ENCODE measurements at regions not wholly inside any gene's neighbourhood (a gene's known extent, or its start where the extent isn't known, plus 50 kb on each side); places are given as distances from the start of the nearest gene placed in this dataset.

GRCh38 chr2:60603533-60604190 lies 50.2 kb upstream of the BCL11A start:
- no peak for DNase-seq (ENCODE audit: extremely low read depth, low read depth, low spot score)

GRCh38 chr2:60604486-60605064 lies 51.1 kb upstream of the BCL11A start:
- no peak for DNase-seq (ENCODE audit: extremely low read depth, low read depth, low spot score)

DNA sequence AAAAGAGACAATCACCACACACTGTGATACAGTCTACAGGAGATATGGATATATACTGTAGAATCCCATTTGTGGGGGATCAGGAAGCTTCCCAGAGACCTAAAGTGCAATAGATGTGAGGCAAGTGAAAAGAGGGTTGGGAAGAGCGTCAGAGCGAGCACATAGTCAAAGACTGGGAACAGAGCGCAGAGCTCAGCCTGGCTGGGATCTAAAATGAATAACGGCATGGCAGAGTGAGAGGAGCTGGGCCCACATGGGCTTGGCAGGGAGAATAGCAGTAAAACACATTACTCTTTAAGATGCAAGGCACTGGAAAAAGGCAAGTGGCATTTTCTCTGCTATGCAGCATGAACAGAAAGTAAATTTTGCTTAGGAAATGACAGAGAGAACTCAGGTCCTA lies 52.4 kb upstream of the BCL11A start:
- no peak for DNase-seq (ENCODE audit: extremely low read depth, low read depth, low spot score)

DNA sequence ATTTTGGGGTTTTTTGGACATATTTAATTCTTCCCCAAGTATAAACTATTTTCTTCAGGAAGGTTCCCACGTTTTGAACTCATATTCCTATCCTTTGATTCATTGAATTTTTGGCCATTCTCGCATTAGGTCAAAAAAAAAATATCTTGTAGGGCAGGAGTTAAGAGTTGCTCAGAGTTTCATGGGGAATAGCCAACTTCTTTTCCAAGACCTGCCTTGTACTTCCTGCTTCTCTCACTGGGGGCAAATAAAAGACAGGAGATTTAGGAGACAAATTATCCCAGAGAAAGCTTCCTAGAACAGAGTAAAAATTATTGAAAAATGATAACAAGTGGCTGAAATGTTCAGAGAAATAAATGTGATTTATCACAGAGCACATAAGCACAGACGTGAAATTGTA lies 55.2 kb upstream of the BCL11A start:
- DNase-seq (ENCODE audit: extremely low read depth, low read depth, low spot score), result no peak

- DNase-seq (ENCODE audit: extremely low read depth, low read depth, low spot score), result no peak
Measured at GRCh38 chr2:60612033-60612432, 58.6 kb upstream of the BCL11A start.

GRCh38 chr2:60614319-60614718 lies 60.9 kb upstream of the BCL11A start:
- DNase-seq (ENCODE audit: extremely low read depth, low read depth, low spot score), result no peak

- DNase-seq (ENCODE audit: extremely low read depth, low read depth, low spot score), result no peak
Measured at GRCh38 chr2:60621688-60622429, 68.4 kb upstream of the BCL11A start.

DNA sequence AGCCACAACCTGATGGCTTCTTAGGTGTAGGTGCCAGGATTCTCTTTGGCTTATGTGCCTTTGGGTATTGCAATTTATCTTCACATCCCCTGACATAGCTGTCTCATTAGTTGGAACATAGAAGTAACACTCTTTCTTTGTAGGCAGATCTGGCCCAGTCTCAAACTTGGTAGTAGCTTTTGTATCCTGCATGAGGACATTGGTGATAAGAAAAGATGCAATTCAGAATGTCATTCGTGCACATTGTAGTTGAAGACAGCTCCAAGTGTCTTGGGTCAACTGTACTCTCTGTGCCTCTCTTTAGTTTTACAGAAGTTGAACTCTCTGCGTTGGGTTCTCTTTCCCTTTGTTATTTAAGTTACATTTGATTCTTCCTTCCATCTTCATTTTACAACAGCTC lies 69.6 kb upstream of the BCL11A start:
- no peak for DNase-seq (ENCODE audit: extremely low read depth, low read depth, low spot score)

DNA sequence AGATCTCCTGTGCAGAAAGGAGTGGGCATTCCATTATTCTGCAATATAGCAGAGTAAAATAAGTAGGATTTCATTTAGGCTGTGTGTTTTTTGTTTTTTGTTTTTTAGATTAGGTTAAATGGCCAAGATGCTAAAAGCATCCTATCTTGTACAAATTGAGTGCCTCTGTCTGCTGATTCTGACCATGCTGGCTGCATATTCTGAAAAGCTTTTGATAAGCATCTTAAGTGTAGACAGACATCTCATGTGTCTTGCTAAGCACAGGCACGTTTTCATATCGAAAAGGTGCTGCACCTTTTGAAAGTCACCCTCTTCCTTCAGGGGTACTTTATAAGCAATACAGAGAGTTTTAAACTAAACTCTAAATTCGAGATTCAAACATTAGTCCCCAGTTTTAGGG lies 74.0 kb upstream of the BCL11A start:
- no peak for DNase-seq (ENCODE audit: extremely low read depth, low read depth, low spot score)

DNA sequence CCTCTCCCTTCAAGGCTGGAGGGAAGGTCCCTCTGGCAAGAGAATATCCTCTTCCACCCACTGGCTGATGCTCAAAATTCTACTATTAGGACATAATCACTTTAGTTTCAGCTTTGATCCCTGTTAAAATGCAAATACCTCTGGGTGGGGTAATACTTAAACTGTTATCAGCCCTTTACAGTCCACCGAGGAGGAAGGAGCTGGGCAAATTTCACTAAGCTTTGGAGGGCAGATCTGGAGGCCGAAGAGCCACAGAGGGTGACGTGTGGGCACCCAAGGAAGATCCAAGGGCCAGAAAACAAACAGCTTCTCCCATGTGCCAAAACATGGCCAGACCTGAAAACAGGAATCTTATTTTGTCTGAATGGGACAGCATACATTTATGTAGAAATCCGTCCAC lies 74.6 kb upstream of the BCL11A start:
- DNase-seq (ENCODE audit: extremely low read depth, low read depth, low spot score), result no peak

GRCh38 chr2:60628615-60629304 lies 75.3 kb upstream of the BCL11A start:
- DNase-seq (ENCODE audit: extremely low read depth, low read depth, low spot score), result no peak

DNA sequence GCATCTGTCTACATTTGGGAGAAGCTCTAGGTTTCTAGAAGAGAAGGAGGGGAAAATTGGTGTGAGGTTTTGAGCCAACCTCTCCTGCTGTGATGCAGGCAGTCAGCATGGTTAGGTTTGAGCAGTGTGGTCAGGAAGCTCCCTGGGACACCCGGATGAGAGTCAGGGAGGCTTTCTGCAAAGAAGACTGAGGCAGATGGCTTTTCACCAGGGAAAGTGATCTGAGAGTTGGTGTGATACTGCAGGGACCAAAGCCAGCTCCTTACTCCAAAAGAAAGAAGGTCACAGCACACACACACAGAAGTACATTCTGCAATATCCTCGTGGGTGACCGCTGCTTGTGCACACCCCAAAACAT lies 75.8 kb upstream of the BCL11A start:
- DNase-seq (ENCODE audit: extremely low read depth, low read depth, low spot score), result no peak

GRCh38 chr2:60629801-60630385 lies 76.4 kb upstream of the BCL11A start:
- DNase-seq (ENCODE audit: extremely low read depth, low read depth, low spot score), result no peak

DNA sequence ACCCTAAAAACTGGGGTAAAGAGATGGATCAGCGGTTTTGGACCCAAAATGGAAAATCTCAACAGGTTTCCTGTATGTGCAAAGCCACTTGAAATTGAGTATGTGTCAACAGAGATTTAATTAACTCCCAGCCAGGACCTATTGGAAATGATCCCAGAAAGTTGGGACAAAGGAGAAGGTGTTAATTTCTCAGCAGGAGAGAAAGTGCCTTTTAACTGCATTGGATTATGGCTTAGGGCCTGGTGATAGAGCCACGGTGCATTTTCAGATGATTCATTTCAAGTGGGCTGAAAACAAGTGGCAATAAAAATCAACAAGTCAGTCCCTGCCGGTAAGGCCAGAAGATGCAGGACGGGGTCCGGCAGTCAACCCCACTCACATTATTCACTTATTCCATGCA lies 80.2 kb upstream of the BCL11A start:
- no peak for DNase-seq (ENCODE audit: extremely low read depth, low read depth, low spot score)

DNA sequence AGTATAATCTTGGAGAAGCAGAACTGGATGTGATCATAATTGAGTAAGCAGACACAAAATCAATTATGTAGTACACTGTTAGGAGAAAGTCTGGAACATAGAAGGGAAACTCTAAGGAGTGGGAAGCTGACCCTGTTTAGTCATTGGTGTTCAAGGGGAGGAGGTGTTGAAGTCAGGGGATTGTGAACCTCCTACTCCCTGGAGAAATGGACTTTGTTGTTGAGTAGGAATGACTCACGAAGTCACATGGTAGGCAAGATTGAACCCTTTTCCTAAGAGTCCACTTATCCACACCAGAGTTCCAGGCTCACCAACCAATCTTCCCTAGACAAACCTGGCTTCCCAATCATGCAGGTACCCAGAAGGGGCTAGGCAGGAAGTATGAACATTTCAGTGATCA lies 81.0 kb upstream of the BCL11A start:
- DNase-seq (ENCODE audit: extremely low read depth, low read depth, low spot score), result no peak

GRCh38 chr2:60641811-60642788 lies 88.6 kb upstream of the BCL11A start:
- DNase-seq (ENCODE audit: extremely low read depth, low read depth, low spot score), result peak; percentile 51

DNA sequence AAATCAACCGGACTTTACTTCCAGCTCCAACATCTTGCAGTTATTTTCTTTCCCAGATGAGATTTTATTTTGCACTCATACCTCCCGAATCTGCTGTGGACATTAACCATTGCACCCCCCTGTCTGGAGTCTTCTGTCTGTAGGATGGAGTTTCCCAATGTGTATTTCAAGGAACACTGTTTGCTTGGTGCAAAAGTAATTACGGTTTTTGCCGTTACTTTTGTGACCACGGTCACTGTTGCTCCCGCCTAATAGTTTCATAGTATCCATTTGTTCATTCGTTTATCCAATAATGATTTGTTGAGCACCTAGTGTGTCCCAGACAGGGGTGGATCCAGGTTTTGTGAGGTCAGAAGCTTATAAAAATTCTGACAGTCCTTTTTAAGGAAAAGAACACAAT lies 90.3 kb upstream of the BCL11A start:
- no peak for DNase-seq (ENCODE audit: extremely low read depth, low read depth, low spot score)

DNA sequence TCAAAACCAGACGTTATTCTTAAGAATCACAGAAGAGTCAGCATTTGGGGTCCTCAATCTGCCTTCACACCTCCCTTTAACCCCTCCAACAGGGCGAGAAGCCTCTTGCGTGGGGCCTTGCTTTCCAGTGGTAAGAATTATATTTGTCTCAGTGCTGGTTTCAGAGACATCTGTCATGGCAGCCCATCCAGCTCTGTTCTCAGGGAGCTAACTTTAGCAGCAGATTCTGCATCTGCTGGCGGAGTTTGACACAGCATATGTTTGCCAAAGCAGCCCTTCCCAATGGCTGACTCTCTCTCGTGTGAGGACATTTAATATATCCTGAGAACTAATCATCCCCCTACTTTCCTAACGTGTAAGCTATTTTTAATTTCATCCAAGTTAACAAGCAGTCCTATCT lies 91.5 kb upstream of the BCL11A start:
- no peak for DNase-seq (ENCODE audit: extremely low read depth, low read depth, low spot score)

DNA sequence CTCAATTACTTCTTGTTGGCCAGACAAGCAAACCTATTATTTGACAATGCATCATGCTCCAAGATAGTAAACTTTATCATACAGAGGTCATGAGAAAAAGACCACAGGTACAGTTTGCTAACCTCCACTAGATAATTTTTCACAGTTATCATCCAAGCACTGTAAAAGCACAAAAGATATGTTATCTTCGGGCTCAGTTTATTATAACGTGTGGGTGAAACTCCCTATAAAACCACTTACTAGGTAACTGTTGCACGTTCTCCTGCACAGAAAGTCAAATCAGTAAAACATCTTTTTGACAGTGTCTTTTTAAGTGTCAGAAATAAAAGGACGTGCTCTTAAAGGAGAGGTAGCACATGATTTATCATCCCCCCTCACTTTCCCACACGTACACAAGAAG lies 94.7 kb upstream of the BCL11A start:
- no peak for DNase-seq (ENCODE audit: extremely low read depth, low read depth, low spot score)

- no peak for DNase-seq (ENCODE audit: extremely low read depth, low read depth, low spot score)
Measured at GRCh38 chr2:60649721-60650120, 96.3 kb upstream of the BCL11A start.

Data from glomerular endothelial cell (primary cell).